RWPE2 (cell line): ENCODE measurements at regions not wholly inside any gene's neighbourhood (a gene's known extent, or its start where the extent isn't known, plus 50 kb on each side); places are given as distances from the start of the nearest gene placed in this dataset.
A peak's percentile ranks its signal among the peaks of the same experiment; 100 is the strongest.

ENCODE experiments used
- ATAC-seq: fragments of 200-7000 bp; cut with Tn5 transposase; 3 replicates; pipeline ENCODE4 v1.9.1; 2021; ENCODE audit warnings: low read depth
- DNase-seq: peaks from one replicate; pipeline ENCODE4 v3.0.0-alpha.2; 2020; ENCODE audit warnings: low spot score
- H3K27ac ChIP-seq: fragments of 450-650 bp; 2 replicates; pipeline ENCODE4 v1.5.1; 2017; ENCODE audit warnings: mild to moderate bottlenecking; ENCODE audit not compliant: poor library complexity, severe bottlenecking
- H3K27me3 ChIP-seq: fragments of 250-450 bp; sonication (Bioruptor Pico); 2 replicates; pipeline ENCODE4 v1.5.1; 2021; ENCODE audit warnings: mild to moderate bottlenecking, moderate library complexity; ENCODE audit not compliant: insufficient read depth, poor library complexity, severe bottlenecking
- H3K36me3 ChIP-seq: fragments of 250-450 bp; sonication (Bioruptor Pico); 2 replicates; pipeline ENCODE4 v1.5.1; 2020; ENCODE audit warnings: low read depth, mild to moderate bottlenecking, moderate library complexity
- H3K4me1 ChIP-seq: fragments of 250-450 bp; sonication (Bioruptor Pico); 2 replicates; pipeline ENCODE4 v1.5.1; 2021; ENCODE audit warnings: mild to moderate bottlenecking, moderate library complexity; ENCODE audit not compliant: insufficient read depth, poor library complexity, severe bottlenecking
- H3K4me3 ChIP-seq: fragments of 250-450 bp; sonication (Bioruptor Pico); 2 replicates; pipeline ENCODE4 v1.5.1; 2021; ENCODE audit warnings: mild to moderate bottlenecking, moderate library complexity; ENCODE audit not compliant: severe bottlenecking
- H3K9me3 ChIP-seq: fragments of 250-450 bp; sonication (Bioruptor Pico); 2 replicates; pipeline ENCODE4 v1.5.1; 2021; ENCODE audit warnings: mild to moderate bottlenecking, moderate library complexity; ENCODE audit not compliant: severe bottlenecking
- CTCF ChIP-seq: fragments of 450-650 bp; IDR thresholded peaks from one replicate; pipeline ENCODE4 v1.5.1; 2017; ENCODE audit warnings: mild to moderate bottlenecking, moderate library complexity; ENCODE audit not compliant: poor library complexity, severe bottlenecking

- ATAC-seq (peak; percentile 85), DNase-seq (no peak)
- peak; percentile 23 for TF ChIP-seq CTCF
- no peak overlapping the region for H3K27ac ChIP-seq
- no peak overlapping the region for H3K4me3 ChIP-seq
- H3K4me1 ChIP-seq, result no peaks in the 10 kb centered on the region
- H3K36me3 ChIP-seq, result no peaks in the 10 kb centered on the region
- no peaks in the 10 kb centered on the region for H3K27me3 ChIP-seq
- no peaks in the 10 kb centered on the region for H3K9me3 ChIP-seq
Observed at GRCh38 chrX:42530027-42530426, 247.9 kb downstream of the PPP1R2C start.

DNA sequence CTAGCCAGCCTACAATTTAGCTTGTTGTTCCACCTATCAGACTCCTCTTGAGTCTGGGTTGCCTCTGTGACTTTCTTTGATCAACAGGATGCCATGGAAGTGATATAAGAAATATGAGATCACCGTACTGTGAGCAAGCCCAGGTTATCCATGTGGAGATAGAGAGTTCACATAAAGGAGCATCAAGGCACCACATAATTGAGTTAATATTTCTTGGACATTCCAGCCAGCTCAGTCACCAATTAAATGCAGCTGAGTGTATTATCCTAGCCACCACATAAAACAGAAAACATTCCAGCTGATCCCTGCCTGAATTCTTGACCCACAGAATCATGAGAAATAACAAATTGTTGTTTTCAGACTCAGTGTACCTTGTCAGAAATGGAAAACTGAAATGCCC, 253.6 kb downstream of the PPP1R2C start:
- ATAC-seq (peak; percentile 61; the same call in 2 of the 3 replicates), DNase-seq (no peak)
- Histone ChIP-seq H3K4me1 (no peaks in the 10 kb centered on the region), H3K4me3 (no peak overlapping the region), H3K9me3 (no peaks in the 10 kb centered on the region), H3K36me3 (no peaks in the 10 kb centered on the region), H3K27me3 (no peaks in the 10 kb centered on the region), H3K27ac (no peak overlapping the region)
- no peak for TF ChIP-seq CTCF

DNA sequence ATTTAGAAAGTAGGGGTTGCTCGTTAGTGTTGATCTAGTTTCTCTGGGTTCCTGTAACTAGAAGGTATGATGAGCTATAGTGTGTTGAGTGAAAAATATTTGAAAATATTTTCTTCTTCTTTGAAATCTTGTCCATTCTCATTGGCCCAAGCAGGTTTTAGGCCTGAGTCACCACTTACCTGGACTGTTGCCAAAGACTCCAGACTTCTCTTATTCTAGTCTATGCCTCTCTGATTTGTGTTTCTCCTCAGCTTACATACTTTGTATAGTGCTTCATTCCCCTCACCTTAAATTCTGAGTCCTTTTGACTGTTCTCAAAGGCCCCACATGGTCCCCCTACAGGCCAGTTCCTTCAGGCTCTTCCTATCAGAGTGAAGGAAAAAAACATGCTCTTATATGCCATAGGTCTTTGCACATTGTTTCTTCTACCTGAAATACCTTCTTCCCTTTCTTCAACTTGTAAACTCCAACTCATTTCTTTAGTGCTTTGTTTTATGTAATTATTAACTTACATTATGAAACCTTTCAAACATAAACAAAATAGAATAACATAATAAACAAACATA, 258.2 kb downstream of the PPP1R2C start:
- H3K4me3 ChIP-seq, result no peak overlapping the region
- H3K9me3 ChIP-seq, result no peaks in the 10 kb centered on the region

GRCh38 chrX:42515939-42516338, 262.0 kb downstream of the PPP1R2C start:
- no peak for TF ChIP-seq CTCF
- DNase-seq (no peak), ATAC-seq (no peak; the same call in 2 of the 3 replicates)
- H3K27ac ChIP-seq, result no peak overlapping the region
- no peak overlapping the region for H3K4me3 ChIP-seq
- H3K27me3 ChIP-seq, result no peaks in the 10 kb centered on the region
- no peaks in the 10 kb centered on the region for H3K36me3 ChIP-seq
- no peaks in the 10 kb centered on the region for H3K9me3 ChIP-seq
- no peaks in the 10 kb centered on the region for H3K4me1 ChIP-seq

More for the DNA sequence above, 258.2 kb downstream of the PPP1R2C start:
- ATAC-seq (peak; percentile 38; the same call in 1 of the 3 replicates), DNase-seq (no peak)
- no peak overlapping the region for H3K27ac ChIP-seq
- TF ChIP-seq CTCF, result no peak
- H3K36me3 ChIP-seq, result no peaks in the 10 kb centered on the region
- no peaks in the 10 kb centered on the region for H3K27me3 ChIP-seq
- H3K4me1 ChIP-seq, result no peaks in the 10 kb centered on the region

DNA sequence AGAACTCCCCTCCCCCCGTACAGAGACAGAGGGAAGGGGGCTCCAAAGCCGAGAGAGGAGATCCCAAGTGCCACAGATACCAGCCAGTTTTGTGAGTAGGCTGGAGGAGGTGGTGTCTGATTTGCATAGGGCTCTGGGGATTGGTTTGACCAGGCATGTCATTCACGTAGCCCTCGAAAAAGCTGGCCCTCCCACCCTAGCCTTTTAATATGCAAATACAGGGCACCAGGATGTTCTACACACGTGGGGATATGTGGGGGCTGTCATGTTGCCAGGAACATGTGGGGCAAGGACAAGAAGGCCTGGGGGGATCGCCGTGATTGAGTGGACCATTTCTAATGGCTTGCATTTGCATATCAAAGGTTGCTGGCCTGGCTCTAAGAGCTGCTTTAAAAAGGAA, 272.9 kb downstream of the PPP1R2C start:
- Histone ChIP-seq H3K27ac (no peak overlapping the region), H3K27me3 (no peaks in the 10 kb centered on the region), H3K4me1 (no peaks in the 10 kb centered on the region), H3K4me3 (no peak overlapping the region), H3K36me3 (no peaks in the 10 kb centered on the region), H3K9me3 (no peaks in the 10 kb centered on the region)
- no peak for TF ChIP-seq CTCF
- no peak for DNase-seq
- no peak for ATAC-seq
